NB4 (cell line): ENCODE measurements at regions not wholly inside any gene's neighbourhood (a gene's known extent, or its start where the extent isn't known, plus 50 kb on each side); places are given as distances from the start of the nearest gene placed in this dataset.

Source experiments
- CTCF ChIP-seq: IDR thresholded peaks from one replicate; pipeline ENCODE4 v1.5.1; 2012; ENCODE audit warnings: low read depth, low read length
- MYC ChIP-seq: IDR thresholded peaks from 2 replicates; pipeline ENCODE4 v1.6.1; 2011; ENCODE audit warnings: low read depth, low read length
- POLR2A ChIP-seq: IDR thresholded peaks from 2 replicates; pipeline ENCODE4 v1.6.1; 2011; ENCODE audit warnings: mild to moderate bottlenecking; ENCODE audit not compliant: insufficient read length; ENCODE audit errors: extremely low read depth

- TF ChIP-seq CTCF (no peak), POLR2A (no peak), MYC (no peak)
Measured at GRCh38 chr5:4097199-4097598, 501.6 kb downstream of the IRX1 start.
